GM19455 (cell line): ENCODE measurements at regions not wholly inside any gene's neighbourhood (a gene's known extent, or its start where the extent isn't known, plus 50 kb on each side); places are given as distances from the start of the nearest gene placed in this dataset.
"Not testable (repeated sequence)": the region's sequence is repeated elsewhere in the genome, so short reads cannot be mapped to it uniquely, and the experiment has no call there.

Experiments
- ATAC-seq: cut with Tn5 transposase; IDR thresholded peaks from one replicate; pipeline ENCODE4 v1.9.1; 2021; ENCODE audit not compliant: unreplicated experiment

DNA sequence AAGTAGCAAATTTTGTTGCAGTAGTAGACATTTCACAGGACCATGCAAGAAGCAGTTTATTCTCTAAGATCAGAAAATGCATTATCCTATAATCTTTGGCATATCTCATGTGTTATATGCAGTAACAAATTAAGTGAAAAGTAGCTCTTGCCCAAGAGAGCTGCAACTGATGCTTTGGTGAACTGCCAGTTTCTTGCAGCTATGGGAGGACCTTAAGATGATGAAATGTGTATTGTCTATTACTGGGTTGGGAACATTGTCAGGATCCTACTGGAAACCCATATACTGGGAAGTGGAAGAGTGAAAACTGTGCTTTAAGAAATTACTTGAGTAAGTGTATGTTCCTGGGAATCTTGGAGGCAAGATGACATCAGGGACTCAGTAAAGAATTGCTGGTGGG lies 238.8 kb downstream of the DACT1 start:
- ATAC-seq: no peak

DNA sequence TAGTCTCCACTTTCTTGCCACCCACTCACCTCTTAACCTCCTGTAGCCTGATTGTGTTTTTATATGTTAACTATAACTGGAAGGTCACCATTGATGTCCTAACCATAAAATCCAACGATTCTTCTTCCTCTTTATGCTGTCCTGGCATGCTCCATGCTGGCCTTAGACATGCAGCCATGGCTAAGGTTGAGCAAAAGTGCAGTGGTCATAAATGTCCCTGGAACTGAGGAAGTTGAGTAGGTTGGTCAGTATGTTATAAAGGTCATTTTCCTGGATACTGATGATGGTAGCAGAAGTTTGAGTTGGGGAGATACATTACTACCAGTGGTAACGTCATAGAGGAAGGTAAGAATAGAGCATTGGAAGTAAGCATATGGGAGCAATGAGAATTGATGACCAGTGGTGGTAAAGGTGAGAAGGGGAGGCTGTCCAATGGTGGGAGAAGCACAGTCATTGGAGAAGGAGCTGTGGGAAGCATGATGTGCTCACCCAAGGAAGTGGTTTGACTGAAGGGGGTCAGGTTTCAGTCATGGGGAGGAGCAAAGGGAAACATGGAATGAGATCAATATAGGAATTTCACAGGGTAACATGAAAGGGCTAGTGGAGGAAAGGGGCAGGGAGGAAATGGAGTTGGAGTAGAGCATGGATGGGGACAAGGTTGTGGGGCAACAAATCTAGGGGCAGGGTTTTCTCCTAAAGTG lies 240.8 kb downstream of the DACT1 start:
- ATAC-seq: no peak

DNA sequence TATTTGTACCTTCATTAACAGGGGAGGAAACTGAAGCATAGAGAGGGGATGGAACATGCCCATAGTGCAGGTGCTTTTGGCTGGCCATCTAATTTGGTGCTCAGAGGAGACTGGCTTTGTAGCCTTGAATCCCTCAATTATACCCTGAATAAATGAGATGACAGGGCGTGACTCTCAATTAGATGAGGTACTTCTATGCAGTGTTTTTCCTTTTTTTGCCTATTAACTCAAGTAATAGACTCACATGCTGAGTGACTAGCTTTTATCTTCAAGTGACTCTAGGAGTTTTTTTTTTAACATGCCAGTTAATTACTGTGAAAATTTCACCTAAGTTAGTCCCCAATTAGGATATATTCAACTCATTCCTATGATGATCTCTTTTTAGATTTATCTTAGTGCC lies 243.7 kb downstream of the DACT1 start:
- ATAC-seq: no peak

DNA sequence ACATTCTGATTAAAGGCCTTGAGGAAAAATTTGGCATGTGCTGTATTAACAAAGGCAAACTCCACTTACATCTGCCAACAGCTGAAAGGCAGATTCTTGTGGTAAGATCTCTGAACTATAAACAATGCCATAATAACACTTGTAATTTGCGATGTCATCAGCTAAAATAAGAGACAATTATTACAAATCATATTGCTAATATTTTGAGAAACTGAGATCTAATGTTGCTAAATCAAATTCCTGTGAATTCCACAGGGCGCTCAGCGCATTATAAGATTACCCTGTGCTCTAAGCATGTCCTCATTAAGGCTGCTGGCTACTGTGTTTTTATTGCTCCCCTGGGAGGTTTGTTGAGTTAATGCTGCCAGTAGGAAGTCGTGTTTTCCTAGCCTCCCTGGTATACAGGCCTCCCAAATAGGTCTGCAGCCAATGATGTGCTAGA lies 244.8 kb downstream of the DACT1 start:
- ATAC-seq: no peak

DNA sequence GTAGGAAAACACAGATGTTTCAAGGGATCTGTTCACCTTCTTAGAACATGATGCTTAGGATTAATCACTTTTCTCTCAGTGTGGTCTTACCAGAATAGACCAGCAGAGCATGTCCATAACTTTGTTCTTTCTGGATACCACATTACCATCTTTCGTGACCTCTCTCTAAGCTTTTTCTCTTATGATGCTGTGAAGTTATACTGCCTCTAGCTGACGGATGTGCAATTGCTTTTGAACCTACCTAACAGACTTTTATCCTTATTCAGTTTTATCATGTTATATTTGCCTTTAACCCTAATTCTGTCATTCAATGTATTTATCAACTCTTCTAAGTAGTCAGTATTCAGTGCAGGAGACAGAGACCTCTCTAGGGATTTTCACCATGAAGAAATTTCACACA lies 246.7 kb downstream of the DACT1 start:
- ATAC-seq: no peak

DNA sequence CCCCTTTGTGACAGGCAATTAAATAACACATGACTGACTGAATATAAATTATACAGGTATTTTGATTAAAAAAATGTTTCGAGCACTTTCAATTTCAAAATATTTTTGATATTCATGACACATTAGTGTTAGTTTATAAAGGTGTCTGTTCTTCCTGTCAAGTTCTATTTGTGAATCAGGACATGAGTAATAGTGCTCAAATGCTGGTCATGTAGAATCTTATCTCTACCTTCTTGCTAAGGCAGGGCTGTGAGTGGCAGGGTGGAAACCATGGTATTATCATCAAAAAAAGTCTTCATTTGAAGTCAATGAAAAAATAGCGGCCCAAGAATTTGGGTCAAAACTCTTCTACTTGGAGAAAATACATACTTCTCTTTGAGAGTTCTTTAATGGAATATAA lies 250.2 kb downstream of the DACT1 start:
- no peak for ATAC-seq

DNA sequence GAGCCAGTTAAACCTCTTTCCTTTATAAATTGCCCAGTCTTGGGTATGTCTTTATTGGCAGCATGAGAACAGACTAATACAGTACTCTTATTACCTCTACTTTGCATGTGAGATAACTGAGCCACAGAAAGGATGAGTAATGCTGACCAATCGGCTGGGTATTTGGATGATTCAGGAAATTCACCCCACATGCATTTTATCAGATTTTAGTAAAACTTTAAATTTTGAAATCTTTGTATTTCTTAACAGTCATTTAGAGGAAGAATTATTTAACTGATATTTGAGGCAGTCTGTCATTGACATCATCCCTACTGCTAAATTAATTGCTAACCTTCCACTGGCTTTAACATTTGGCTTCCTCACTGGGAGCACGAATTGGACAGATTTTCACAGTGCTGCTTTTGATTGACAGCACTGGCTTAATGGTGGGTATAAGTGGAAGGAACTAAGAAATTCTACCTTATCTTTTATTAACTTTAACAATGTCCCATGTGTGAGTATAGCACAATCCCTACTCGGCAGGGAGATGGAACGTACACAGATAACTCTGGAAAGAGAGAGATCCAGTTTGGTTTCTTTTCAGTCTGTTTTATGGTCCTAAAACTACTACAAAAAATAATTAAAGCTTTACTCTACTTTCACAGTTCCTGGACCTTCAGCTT lies 261.0 kb downstream of the DACT1 start:
- no peak for ATAC-seq

DNA sequence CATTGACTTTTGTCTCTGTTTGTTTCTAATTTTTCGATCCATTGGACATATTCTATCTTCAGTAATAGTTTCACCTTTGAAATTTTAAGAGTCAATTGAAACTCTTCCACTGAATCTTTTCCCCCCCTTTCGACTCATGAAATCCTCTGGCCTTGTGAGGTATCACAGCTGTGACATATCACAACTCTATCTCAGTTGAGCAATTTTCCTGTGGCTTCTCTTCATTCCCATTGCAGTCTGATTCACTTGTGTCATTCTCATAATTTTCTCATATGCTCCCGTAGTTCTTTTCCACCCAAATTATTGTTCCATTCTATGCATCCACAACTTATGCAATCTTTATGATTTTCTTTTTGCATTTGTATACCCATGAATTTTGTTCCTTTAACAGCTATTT lies 261.6 kb downstream of the DACT1 start:
- ATAC-seq: no peak

DNA sequence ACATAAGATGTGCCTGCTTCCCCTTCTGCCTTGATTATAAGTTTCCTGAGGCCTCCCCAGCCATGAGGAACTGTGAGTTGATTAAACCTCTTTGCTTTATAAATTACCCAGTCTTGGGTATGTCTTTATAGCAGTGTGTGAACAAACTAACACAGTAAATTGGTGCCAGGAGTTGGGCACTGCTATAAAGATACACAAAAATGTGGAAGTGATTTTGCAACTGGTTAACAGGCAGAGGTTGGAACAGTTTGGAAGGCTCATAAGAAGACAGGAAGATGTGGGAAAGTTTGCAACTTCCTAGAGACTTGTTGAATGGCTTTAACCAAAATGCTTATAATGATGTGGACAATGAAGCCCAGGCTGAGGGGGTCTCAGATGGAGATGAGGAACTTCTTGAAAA lies 264.1 kb downstream of the DACT1 start:
- ATAC-seq: no peak

DNA sequence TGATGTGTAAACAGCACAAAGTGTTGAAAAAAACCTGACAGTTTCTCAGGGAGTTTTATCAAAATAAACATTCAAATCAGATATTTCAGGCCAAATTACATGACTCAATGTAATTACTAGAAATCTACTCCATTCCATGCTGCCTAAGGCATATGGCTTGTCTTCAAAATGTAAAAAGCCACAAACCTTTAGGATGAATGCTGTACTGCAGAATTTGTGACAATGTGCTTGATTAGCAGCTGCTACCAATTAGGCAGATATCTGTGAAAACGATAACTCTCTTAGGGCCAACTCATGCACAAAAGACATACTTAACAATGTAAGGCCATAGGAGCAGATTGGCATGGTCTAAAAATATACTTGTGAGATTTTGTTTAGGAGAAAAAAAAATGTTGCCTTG lies 267.0 kb downstream of the DACT1 start:
- no peak for ATAC-seq

DNA sequence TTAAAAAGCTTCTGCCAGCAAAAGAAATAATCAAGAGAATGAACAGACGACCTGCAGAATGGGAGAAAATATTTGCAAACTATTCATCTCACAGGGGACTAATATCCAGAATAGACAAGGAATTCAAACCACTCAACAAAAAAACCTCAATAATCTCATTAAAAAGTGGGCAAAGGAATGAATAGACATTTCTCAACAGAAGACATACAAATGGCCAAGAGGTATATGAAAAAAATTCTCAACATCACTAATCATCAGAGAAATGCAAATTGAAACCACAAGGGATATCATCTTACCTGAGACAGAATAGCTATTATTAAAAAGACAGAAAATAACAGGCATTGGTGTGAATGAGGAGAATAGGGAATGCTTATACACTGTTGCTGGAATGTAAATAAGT lies 270.0 kb downstream of the DACT1 start:
- no peak for ATAC-seq

DNA sequence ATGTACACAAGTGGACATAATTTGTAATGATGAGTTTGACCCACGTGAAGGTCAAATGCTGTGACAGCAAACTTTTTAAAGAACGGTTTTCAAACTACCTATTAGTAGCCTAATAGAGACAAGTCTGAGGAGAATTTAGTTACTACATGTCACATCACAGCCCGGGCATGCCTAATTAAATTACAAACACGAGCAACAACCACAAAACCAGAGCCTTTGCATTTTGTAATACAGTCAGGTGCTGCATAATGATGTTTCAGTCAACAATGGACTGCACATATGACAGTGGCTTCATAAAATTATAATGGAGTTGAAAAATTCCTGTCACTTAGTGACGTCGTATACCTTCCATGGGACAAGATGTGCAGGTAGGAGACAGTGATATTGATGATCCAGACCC lies 274.5 kb downstream of the DACT1 start:
- no peak for ATAC-seq

DNA sequence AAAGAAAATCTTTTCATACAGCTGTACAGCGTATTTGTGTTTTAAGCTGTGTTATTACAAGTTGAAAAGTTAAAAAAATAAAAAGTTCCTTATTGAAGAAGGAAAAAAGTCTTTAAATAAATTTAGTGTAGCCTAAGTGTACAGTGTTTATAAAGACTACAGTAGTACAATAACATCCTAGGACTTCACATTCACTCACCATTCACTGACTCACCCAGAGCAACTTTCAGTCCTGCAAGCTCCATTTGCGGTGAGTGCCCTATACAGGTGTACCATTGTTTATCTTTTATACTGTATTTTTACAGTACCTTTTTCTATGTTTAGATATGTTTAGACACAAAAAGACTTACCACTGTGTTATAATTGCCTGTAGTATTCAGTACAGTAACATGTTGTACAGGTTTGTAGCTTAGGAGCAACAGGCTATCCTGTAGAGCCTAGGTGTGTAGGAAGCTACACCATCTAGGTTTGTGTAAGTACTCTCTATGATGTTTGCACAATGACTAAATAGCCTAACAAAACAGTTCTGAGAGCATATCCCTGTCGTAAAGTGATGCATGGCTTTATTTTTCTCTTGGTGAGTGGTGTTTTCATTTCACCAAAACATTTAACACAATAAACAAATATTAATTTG lies 275.2 kb downstream of the DACT1 start:
- ATAC-seq: no peak

DNA sequence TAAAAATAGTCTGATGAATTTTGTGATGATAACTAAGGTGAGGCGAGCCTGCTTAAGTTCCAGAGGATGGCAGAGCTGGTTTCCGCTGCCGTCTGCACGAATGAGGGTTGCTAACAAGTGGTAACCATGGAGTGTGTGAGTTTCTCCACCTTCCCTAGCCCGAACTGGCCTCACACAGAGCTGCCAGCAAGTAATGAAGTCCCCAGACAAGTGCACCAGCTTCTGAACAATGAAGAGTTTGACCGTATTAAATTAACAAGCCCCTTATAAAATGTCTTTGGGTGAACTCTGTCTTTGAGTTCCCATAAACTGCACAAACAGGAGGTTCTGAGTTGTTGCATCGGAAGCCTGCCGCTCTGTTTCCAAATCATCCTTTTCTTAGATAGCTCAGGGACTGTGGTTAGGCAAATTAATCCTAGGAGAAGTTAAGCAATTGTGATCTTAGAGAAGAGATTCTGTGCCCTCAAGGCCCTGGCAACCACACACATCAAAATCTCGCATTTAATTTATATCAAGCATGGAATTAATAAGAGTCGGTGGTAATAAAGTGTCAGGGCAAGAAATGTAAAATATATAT lies 274.1 kb upstream of the DAAM1 start:
- ATAC-seq: no peak

DNA sequence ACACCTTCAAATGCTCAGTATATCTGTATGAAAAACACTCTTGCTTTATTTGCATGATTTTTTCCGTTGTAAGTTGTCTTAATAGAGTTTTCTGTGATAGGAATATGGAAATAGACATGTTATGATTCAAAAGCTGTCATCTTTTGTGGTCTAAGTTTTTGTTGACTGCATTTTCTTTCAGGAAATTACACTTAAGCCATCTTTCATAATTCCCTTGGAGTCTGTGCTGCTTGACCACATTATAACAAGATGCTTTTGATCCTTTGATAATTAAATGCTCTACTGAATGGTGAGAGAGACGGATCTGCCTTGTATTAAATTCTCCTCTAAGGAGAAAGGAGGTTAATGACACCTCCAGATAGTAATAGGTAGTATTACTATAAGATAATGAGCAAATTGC lies 272.8 kb upstream of the DAAM1 start:
- no peak for ATAC-seq

DNA sequence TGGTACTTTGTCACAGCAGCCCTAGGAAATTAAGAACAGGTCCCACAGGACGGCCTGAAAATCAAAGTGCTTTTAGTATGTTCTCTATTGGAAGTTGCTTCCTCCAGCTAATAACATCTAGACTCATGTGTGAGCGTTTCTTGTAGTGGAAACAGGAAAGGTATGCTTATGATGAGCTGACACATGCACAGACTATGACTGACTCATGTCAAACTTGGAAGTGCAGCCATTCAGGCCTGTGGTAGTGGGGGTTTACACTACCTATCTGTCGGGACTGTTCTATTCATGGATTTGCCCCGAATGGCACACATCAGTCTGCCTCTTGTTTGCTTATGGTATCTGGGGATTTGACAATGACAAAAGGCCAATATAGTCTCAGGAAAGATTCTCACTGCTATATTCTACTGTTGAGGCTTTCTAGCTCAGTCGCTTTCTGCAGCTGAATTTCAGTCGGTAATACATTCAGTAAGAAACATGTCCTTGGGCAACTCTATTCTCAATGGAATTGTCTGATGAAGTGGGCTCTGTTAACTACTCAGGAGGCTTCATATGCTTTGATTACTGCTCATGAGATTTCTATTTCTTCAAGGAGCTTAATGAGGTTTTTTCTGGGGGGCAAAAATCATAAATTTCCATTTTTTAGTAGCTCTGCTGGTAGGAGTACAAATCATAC lies 270.3 kb upstream of the DAAM1 start:
- no peak for ATAC-seq

DNA sequence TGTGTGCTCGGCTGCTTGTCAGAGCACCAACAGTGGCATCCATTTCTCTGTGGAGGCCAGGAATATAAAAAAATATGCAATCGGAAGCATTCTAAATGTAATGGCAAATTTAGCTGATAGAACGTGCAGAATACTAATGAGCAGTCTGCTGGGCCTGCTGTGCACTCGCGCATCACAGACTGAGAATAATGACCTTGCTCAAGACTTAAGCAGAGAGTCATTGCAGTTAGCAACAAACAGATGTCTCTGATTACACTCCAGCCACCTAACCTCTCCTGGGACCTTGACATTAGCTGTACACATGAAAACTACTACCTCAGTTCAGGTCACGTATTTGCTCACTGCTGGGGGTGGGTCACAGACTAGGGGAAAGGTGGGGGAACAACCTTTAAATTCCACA lies 269.2 kb upstream of the DAAM1 start:
- ATAC-seq: no peak

DNA sequence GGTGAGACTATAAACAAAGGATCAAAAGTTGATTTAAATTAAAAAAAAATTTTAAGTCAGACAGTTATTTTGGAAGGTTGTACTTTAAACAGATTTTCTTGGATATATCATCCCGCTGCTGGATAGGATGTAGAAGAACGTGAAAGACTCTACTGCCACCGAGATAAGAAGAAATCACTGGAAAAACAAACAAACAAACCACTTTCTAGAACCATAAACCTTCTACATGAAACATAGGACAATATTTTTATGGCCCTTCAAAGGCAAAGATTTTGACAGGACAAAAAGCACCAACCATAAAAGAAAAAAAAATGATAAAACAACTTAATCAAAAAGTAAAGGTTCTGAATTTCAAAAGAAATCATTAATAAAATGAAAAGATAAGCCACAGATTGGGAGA lies 268.2 kb upstream of the DAAM1 start:
- ATAC-seq: no peak

DNA sequence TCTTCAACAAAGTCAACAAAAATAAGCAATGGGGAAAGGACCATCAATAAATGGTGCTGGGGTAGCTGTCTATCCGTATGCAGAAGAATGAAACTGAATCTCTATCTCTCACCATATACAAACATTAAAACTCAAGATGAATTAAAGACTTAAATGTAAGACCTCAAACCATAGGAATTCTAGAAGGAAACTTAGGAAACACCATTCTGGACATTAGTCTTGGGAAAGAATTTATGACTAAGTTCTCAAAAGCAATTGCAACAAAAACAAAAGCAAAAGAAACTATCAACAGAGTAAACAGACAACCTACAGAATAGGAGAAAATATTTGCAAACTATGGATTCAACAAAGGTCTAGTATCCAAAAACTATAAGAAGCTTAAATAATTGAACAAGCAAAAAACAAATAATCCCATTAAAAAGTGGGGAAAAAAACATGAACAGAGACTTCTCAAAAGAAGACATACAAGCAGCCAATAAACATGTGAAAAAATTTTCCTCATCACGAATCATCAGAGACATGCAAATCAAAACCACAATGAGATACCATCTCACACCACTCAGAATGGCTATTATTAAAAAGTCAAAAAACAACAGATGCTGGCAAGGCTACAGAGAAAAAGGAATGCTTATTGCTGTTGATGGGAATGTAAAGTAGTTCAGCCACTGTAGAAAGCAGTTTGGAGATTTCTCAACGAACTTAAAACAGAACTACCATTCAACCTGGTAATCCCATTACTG lies 266.1 kb upstream of the DAAM1 start:
- ATAC-seq: not testable (repeated sequence)

DNA sequence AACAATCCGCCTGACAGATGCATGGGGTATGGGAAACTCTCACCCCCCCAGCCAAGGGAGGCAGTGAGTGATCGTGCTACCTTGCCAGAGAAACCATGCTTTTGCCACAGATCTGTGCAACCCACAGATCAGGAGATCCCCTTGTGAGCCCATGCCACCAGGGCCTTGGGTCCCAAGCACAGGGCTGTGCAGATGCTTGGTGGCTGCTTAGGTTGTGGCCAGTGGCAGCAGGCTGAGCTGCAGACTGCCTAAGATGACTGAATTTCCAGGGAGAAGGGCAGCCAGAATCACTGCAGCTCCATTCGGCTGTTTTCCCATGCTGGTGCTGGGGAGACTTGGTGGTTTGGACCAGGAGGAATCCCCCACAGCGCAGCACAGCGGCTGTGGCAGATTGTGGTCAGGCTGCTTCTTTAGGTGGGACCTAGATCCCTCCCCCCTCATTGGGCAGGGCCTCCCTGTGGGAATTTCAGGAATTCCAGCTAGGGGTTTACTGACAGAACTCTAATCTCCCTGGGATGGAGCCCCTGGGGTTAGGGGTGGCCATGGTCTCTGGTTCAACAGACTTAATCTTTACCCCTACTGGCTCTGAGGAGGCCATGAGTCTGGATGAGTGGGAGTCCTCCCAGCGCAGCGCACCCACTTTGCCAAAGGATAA lies 264.6 kb upstream of the DAAM1 start:
- no peak for ATAC-seq
